Heart right ventricle (tissue), 16 donors: ENCODE measurements at regions not wholly inside any gene's neighbourhood (a gene's known extent, or its start where the extent isn't known, plus 50 kb on each side); places are given as distances from the start of the nearest gene placed in this dataset.
A peak's percentile ranks its signal among the peaks of the same experiment; 100 is the strongest.

ENCODE experiments used
- ATAC-seq, 8 donors: fragments of 200-7000 bp; cut with Tn5 transposase; one replicate each; pipeline ENCODE4 v1.9.1; 2020; ENCODE audit warnings: mild to moderate bottlenecking in 8 of 8, moderate library complexity in 8 of 8, moderate number of reproducible peaks in 1 of 8
- DNase-seq, 2 donors: peaks; one replicate each; pipeline ENCODE4 v3.0.0-alpha.2; 2020
- H3K27ac ChIP-seq, 10 donors: fragments of 200-600 bp; sonication (generic) in 2 of 10; one replicate each; pipeline versions ENCODE4 v1.5.0 to v1.8.0; 2020 to 2022; ENCODE audit warnings: mild to moderate bottlenecking in 3 of 10
- H3K27me3 ChIP-seq, 7 donors: fragments of 200-600 bp; one replicate each; pipeline ENCODE4 v1.8.0; 2021 to 2022; ENCODE audit warnings: mild to moderate bottlenecking in 2 of 7
- H3K36me3 ChIP-seq, 9 donors: fragments of 200-600 bp; sonication (generic) in 1 of 9; one replicate each; pipeline versions ENCODE4 v1.5.0 to v1.8.0; 2020 to 2022; ENCODE audit warnings: mild to moderate bottlenecking in 2 of 9
- H3K4me1 ChIP-seq, 9 donors: fragments of 200-600 bp; sonication (generic) in 1 of 9; one replicate each; pipeline versions ENCODE4 v1.5.0 to v1.8.0; 2020 to 2022; ENCODE audit warnings: mild to moderate bottlenecking in 4 of 9
- H3K4me3 ChIP-seq, 10 donors: fragments of 200-600 bp; sonication (generic) in 2 of 10; one replicate each; pipeline versions ENCODE4 v1.5.0 to v1.8.0; 2020 to 2022; ENCODE audit warnings: mild to moderate bottlenecking in 7 of 10, moderate library complexity in 2 of 10
- H3K9me3 ChIP-seq, 11 donors: fragments of 200-600 bp in 10 of 11; sonication (generic) in 2 of 11; one replicate each; pipeline versions ENCODE4 v1.5.0 to v1.8.0; 2013 to 2022; ENCODE audit warnings: mild to moderate bottlenecking in 2 of 11, control low read depth in 1 of 11, moderate library complexity in 1 of 11
- CTCF ChIP-seq, 9 donors: fragments of 200-600 bp; sonication (generic) in 2 of 9; IDR thresholded peaks; one replicate each; pipeline versions ENCODE4 v1.5.0 to v1.8.0; 2021 to 2022; ENCODE audit warnings: antibody characterized with exemption in 9 of 9, mild to moderate bottlenecking in 5 of 9, moderate library complexity in 1 of 9
- WGBS, 2 donors: extraction: QIAGEN DNeasy Blood & Tissue Kit; methylation state at CpG; one replicate each; pipeline ENCODE4 v1.1.7; 2013; ENCODE audit warnings: inconsistent platforms in 1 of 2; 5-methylcytosine and 5-hydroxymethylcytosine counted together
- intact Hi-C, 10 donors: fragments of 100-400 bp; cut with DNase I; formaldehyde crosslinking; loops; one replicate each; pipeline versions ENCODE4 v1.11.1 to v1.14.2; 2022
- donor health status: Arrhythmogenic right ventricular cardiomyopathy.
- donor health status: ischemic (EF 13 %, LVEDD 7.1; RV severe dilation, severe dysfunction).
- donor health status: healthy with polysubstance abuse.
- donor health status: DM: no; HTN: yes; CAD: no.
- donor health status: DM: no; HTN: no; CAD: no.
- donor health status: ischemic (EF 25% LVEDD 6.9; RV normal size, moderate dysfunction).
- donor health status: ischemic (EF 25% LVEDD 5.7; RV mildly dilated, moderate dysfunction).
- donor health status: healthy.
- donor health status: DM: yes; HTN: yes; CAD: no.
- donor health status: Ischemic cardiomyopathy.
- donor health status: ischemic (EF 35%, LVEDD 5.7; RV mildly dilated, moderate dysfunction).
- donor health status: nonischemic (EF 11% LVEDD 7.7; RV severe dilation, severe dysfunction).
- donor health status: DM: yes; HTN: yes; CAD: no.
- donor health status: PGD.
- donor health status: ischemic (EF 29% LVEDD 5.4; RV normal size, mild dysfunction).
- donor health status: nonischemic (EF 23%, LVEDD 6.1; RV moderate dilation, normal function).

GRCh38 chr1:87949711-87950110, 621.0 kb downstream of the LMO4 start:
- Histone ChIP-seq H3K27me3 (no peaks in the 10 kb centered on the region), H3K4me1 (peaks cover 0 to 17% (median 0%) of the 10 kb centered on the region in 9 donors), H3K9me3 (no peaks in the 10 kb centered on the region), H3K4me3 (no peak overlapping the region), H3K36me3 (no peaks in the 10 kb centered on the region), H3K27ac (no peak overlapping the region)
- no peak for DNase-seq
- ATAC-seq = no peak
- 64 to 69% methylated on average over 3 of the region's 3 CpGs for WGBS, 2 donors
- intact Hi-C loops = loop anchor here in 9 of 10 donors (5.0 to 10.0 kb wide), 6 partner anchors 622 to 825 kb away; partner anchors contain the start of gene LMO4 (in 3 of the 9)
- no peak for TF ChIP-seq CTCF (IDR thresholded peaks at IDR 0.05)

GRCh38 chr1:87950369-87950768, 621.7 kb downstream of the LMO4 start:
- Histone ChIP-seq H3K9me3 (no peaks in the 10 kb centered on the region), H3K4me3 (no peak overlapping the region), H3K27ac (no peak overlapping the region), H3K36me3 (no peaks in the 10 kb centered on the region), H3K4me1 (peaks cover 0 to 18% (median 0%) of the 10 kb centered on the region in 9 donors), H3K27me3 (no peaks in the 10 kb centered on the region)
- WGBS, 2 donors = 22 to 23% methylated on average over 3 of the region's 3 CpGs
- intact Hi-C loops = loop anchor here in 9 of 10 donors (5.0 to 10.0 kb wide), 6 partner anchors 623 to 826 kb away; partner anchors contain the start of gene LMO4 (in 3 of the 9)
- TF ChIP-seq CTCF (IDR thresholded peaks at IDR 0.05) = no peak
- ATAC-seq (no peak), DNase-seq (no peak)

GRCh38 chr1:87951409-87951808, 622.7 kb downstream of the LMO4 start:
- intact Hi-C loops = loop anchor here in 9 of 10 donors (5.0 to 10.0 kb wide), 6 partner anchors 624 to 827 kb away; partner anchors contain the start of gene LMO4 (in 3 of the 9)
- no peak overlapping the region for H3K4me3 ChIP-seq
- WGBS, 2 donors = 75 to 91% methylated on average over 2 of the region's 2 CpGs
- no peaks in the 10 kb centered on the region for H3K27me3 ChIP-seq
- no peaks in the 10 kb centered on the region for H3K9me3 ChIP-seq
- H3K4me1 ChIP-seq = peaks cover 0 to 24% (median 0%) of the 10 kb centered on the region in 9 donors
- TF ChIP-seq CTCF (IDR thresholded peaks at IDR 0.05) = no peak
- no peak for ATAC-seq
- no peak for DNase-seq
- H3K36me3 ChIP-seq = no peaks in the 10 kb centered on the region
- no peak overlapping the region for H3K27ac ChIP-seq

GRCh38 chr1:87951852-87952251, 623.2 kb downstream of the LMO4 start:
- H3K4me1 ChIP-seq = peaks cover 0 to 24% (median 0%) of the 10 kb centered on the region in 9 donors
- WGBS, 2 donors = 51 to 57% methylated on average over 4 of the region's 4 CpGs
- no peaks in the 10 kb centered on the region for H3K9me3 ChIP-seq
- no peak for TF ChIP-seq CTCF (IDR thresholded peaks at IDR 0.05)
- no peaks in the 10 kb centered on the region for H3K27me3 ChIP-seq
- H3K27ac ChIP-seq = no peak overlapping the region
- intact Hi-C loops = loop anchor here in 9 of 10 donors (2.0 to 10.0 kb wide), 9 partner anchors 625 to 827 kb away; partner anchors contain the start of gene LMO4 (in 3 of the 9)
- no peaks in the 10 kb centered on the region for H3K36me3 ChIP-seq
- ATAC-seq (peak in 1 of 8 donors; percentile 39), DNase-seq (no peak)
- no peak overlapping the region for H3K4me3 ChIP-seq
